ENCODE measurements at regions not wholly inside any gene's neighbourhood (a gene's known extent, or its start where the extent isn't known, plus 50 kb on each side); places are given as distances from the start of the nearest gene placed in this dataset.

GRCh38 chr21:41604583-41605041 is 96.7 kb upstream of the TMPRSS2 start:
- no peak for DNase-seq
- Histone ChIP-seq H3K27ac (ENCODE audit: low read depth in 1 of 2, low read length in 1 of 2) (no peak overlapping the region), H3K4me3 (no peak overlapping the region), H3K27me3 (ENCODE audit: control insufficient read depth in 3 of 3, insufficient read depth in 3 of 3, low read length in 2 of 3) (no peaks in the 10 kb centered on the region), H3K9me3 (ENCODE audit: control insufficient read depth in 4 of 4, insufficient read depth in 3 of 4, low read length in 3 of 4) (no peaks in the 10 kb centered on the region), H3K9ac (ENCODE audit: insufficient read depth in 1 of 2, low read length in 2 of 2) (no peak overlapping the region), H3K4me1 (ENCODE audit: control insufficient read depth in 5 of 5, insufficient read depth in 5 of 5, low read length in 5 of 5) (peaks cover 0 to 17% (median 0%) of the 10 kb centered on the region in 5 donors), H3K36me3 (ENCODE audit: control insufficient read depth in 4 of 4, insufficient read depth in 4 of 4, low read length in 4 of 4) (no peaks in the 10 kb centered on the region)
- no peak for ATAC-seq (ENCODE audit: insufficient read depth, low FRiP score)
- TF ChIP-seq CTCF (IDR thresholded peaks at IDR 0.05; ENCODE audit: control extremely low read depth, extremely low read depth), result no peak
- WGBS, 2 donors, result 80 to 84% methylated on average over 12 of the region's 12 CpGs

GRCh38 chr21:41603476-41603875 is 95.5 kb upstream of the TMPRSS2 start:
- ATAC-seq (ENCODE audit: insufficient read depth, low FRiP score) (no peak), DNase-seq (no peak)
- Histone ChIP-seq H3K36me3 (ENCODE audit: control insufficient read depth in 4 of 4, insufficient read depth in 4 of 4, low read length in 4 of 4) (no peaks in the 10 kb centered on the region), H3K27ac (ENCODE audit: low read depth in 1 of 2, low read length in 1 of 2) (no peak overlapping the region), H3K27me3 (ENCODE audit: control insufficient read depth in 3 of 3, insufficient read depth in 3 of 3, low read length in 2 of 3) (no peaks in the 10 kb centered on the region), H3K9ac (ENCODE audit: insufficient read depth in 1 of 2, low read length in 2 of 2) (no peak overlapping the region), H3K4me3 (no peak overlapping the region), H3K4me1 (ENCODE audit: control insufficient read depth in 5 of 5, insufficient read depth in 5 of 5, low read length in 5 of 5) (peaks cover 0 to 17% (median 0%) of the 10 kb centered on the region in 5 donors), H3K9me3 (ENCODE audit: control insufficient read depth in 4 of 4, insufficient read depth in 3 of 4, low read length in 3 of 4) (no peaks in the 10 kb centered on the region)
- no peak for TF ChIP-seq CTCF (IDR thresholded peaks at IDR 0.05; ENCODE audit: control extremely low read depth, extremely low read depth)
- WGBS, 2 donors, result 75 to 80% methylated on average over 8 of the region's 8 CpGs

- no peak for TF ChIP-seq CTCF (IDR thresholded peaks at IDR 0.05; ENCODE audit: control extremely low read depth, extremely low read depth)
- DNase-seq, result no peak
- 62 to 79% methylated on average over 14 of the region's 14 CpGs for WGBS, 2 donors
Observed at GRCh38 chr21:41602531-41602930, 94.6 kb upstream of the TMPRSS2 start.

More at GRCh38 chr21:41602531-41602930, 94.6 kb upstream of the TMPRSS2 start:
- Histone ChIP-seq H3K4me3 (no peak overlapping the region), H3K9ac (ENCODE audit: insufficient read depth in 1 of 2, low read length in 2 of 2) (no peak overlapping the region), H3K4me1 (ENCODE audit: control insufficient read depth in 5 of 5, insufficient read depth in 5 of 5, low read length in 5 of 5) (peaks cover 0 to 17% (median 0%) of the 10 kb centered on the region in 5 donors), H3K36me3 (ENCODE audit: control insufficient read depth in 4 of 4, insufficient read depth in 4 of 4, low read length in 4 of 4) (no peaks in the 10 kb centered on the region), H3K27ac (ENCODE audit: low read depth in 1 of 2, low read length in 1 of 2) (no peak overlapping the region), H3K27me3 (ENCODE audit: control insufficient read depth in 3 of 3, insufficient read depth in 3 of 3, low read length in 2 of 3) (no peaks in the 10 kb centered on the region), H3K9me3 (ENCODE audit: control insufficient read depth in 4 of 4, insufficient read depth in 3 of 4, low read length in 3 of 4) (no peaks in the 10 kb centered on the region)
- ATAC-seq (ENCODE audit: insufficient read depth, low FRiP score), result no peak

Data from lung (tissue), 11 donors.